GM18519 (cell line): ENCODE measurements at regions not wholly inside any gene's neighbourhood (a gene's known extent, or its start where the extent isn't known, plus 50 kb on each side); places are given as distances from the start of the nearest gene placed in this dataset.
"Not testable (repeated sequence)": the region's sequence is repeated elsewhere in the genome, so short reads cannot be mapped to it uniquely, and the experiment has no call there.

Source experiments
- ATAC-seq: cut with Tn5 transposase; IDR thresholded peaks from one replicate; pipeline ENCODE4 v1.9.1; 2021; ENCODE audit warnings: mild to moderate bottlenecking, moderate library complexity; ENCODE audit not compliant: unreplicated experiment, low FRiP score

DNA sequence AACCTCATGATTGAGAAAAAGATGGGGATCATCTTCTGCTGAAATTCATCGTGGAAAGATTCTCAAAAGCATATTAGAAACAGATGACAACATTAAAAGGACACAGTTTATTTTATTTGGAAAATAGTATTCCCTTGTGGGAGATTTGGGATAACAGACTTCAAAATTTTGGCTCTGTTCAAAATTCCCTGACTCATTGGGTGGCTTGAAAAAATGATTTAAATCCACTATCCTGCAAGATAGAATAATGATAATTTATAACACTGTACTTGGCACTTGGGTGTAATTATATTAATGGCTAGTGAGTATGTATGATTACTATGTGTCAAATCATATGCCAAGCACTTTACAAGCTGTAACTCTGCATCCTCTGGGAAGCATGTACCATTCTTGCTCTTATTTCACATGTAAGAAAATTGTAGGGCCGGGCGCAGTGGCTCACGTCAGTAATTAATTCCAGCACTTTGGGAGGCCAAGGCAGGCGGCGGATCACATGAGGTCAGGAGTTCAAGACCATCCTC, 128.8 kb downstream of the LMNTD1 start:
- ATAC-seq: no peak

DNA sequence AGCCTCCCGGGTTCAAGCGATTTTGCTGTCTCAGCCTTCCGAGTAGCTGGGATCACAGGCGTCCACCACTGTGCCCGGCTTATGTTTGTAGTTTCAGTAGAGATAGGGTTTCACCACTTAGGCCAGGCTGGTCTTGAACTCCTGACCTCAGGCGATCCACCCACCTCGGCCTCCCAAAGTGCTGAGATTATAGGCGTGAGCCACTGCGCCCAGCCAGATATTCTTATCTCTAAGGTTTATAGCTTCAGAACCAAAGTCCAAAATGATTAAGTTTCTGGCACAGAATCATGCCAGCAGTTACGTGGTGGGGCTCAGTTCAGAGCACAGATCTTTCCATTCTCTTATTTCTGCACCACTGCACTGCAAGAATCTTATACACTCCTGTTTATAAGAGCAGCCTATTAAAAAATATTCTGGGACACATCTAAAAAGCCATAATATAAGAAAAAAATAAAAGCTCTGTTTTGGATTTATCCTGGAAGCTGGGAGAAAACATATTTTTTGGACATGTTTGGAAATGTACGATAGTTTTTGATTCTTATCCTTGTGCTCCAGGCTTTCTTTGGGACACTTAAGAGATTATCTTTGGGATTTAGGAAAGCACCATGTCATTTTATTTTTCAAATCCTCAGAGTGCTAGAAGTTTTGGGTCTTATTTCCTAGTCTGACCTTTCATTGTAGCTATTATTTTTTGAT, 129.6 kb downstream of the LMNTD1 start:
- no peak for ATAC-seq

DNA sequence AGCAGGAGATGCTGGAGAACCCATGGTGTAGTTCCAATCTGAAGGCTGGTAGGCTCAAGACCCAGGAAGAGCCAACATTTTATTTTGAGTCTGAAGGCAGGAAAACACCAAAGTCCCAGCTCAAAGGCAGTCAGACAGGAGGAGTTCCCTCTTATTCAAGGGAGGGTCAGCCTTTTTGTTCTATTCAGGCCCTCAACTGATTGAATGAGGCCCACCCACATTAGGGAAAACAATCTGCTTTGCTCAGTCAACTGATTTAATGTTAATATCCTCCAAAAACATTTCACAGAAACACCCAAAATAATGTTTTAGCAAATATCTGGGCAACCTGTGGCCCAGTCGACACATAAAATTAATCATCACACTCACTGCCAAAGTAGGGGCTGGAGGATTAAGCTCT, 130.8 kb downstream of the LMNTD1 start:
- no peak for ATAC-seq

DNA sequence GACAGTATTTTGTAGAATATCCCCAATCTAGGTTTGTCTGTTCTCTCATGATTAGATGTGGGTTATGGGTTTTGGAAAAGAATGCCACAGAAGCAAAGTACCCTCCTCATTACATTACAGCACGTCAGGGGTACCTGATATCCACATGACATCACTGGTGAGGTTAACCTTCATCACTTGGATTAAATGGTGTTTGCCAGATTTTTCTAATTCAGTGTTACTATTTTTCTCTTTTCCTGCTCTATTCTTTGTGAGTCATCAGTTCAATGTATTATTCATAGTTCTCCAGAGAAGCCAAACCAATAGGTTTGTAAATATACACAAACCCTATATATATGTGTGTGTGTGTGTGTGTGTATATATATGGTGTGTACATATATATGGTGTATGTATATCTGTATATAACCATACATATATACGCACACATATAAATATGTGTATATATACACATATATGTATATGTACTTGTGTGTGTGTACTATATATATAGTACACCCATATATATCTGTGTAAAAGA, 131.4 kb downstream of the LMNTD1 start:
- ATAC-seq: no peak

GRCh38 chr12:25420116-25420515, 133.0 kb downstream of the LMNTD1 start:
- ATAC-seq: no peak

GRCh38 chr12:25419595-25419994, 133.5 kb downstream of the LMNTD1 start:
- ATAC-seq: no peak

GRCh38 chr12:25417071-25417470, 136.0 kb downstream of the LMNTD1 start:
- no peak for ATAC-seq

DNA sequence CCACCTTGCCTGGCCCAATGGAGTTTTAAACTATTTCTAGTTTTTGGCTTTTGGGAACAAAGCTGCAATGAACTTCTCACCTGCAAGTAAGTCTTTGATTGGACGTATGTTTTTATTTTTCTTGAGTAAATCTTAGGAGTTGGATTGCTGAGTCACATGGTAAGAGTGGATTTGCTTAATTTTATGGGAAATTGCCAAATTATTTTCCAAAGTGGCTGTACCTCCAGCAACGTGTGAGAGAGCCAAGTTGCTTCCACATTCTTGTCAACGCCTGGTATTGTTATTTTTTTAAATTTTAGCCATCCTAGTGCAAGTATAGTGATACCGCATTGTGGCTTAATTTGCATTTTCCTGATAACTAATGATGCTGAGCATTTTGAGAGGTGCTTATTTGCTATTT, 136.6 kb downstream of the LMNTD1 start:
- ATAC-seq: no peak

GRCh38 chr12:25415004-25415403, 138.1 kb downstream of the LMNTD1 start:
- no peak for ATAC-seq

DNA sequence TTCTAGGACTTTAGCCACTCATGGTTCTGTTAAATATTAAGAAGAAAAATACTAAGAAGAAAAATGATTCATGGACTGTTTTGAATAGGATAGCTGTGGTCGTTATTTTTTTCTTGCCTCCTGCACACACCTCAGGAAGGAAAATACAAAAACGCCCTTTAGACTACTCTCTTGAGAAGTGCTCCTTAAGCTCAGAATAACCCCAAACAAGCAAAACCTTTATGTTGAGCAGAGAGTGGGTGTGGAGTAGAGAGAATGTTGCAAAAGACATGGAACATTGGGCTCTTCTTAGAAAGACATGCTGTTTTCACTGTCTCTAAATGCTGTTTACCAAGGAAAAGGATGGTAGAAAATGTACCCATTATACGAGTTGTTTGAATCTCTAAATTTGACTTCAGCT, 140.3 kb downstream of the LMNTD1 start:
- no peak for ATAC-seq

DNA sequence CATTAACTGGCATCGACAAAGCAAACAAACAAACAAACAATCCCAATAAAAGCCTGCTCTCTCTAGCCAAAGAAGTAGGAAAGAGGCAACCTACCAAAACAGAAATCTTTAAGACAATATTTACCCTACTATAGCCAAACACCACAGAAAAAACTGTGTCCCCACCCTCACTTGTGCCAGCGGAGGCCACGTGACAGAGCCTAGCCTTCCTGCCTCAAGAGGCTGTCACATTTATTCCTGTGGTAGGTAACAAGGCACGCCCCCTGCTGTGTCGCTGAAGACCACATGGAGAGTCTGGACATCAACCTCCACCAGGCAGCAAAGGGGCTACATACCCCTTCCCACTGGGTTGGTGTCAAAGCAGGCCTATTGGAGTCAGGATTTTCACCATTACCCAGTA, 148.1 kb downstream of the LMNTD1 start:
- no peak for ATAC-seq

DNA sequence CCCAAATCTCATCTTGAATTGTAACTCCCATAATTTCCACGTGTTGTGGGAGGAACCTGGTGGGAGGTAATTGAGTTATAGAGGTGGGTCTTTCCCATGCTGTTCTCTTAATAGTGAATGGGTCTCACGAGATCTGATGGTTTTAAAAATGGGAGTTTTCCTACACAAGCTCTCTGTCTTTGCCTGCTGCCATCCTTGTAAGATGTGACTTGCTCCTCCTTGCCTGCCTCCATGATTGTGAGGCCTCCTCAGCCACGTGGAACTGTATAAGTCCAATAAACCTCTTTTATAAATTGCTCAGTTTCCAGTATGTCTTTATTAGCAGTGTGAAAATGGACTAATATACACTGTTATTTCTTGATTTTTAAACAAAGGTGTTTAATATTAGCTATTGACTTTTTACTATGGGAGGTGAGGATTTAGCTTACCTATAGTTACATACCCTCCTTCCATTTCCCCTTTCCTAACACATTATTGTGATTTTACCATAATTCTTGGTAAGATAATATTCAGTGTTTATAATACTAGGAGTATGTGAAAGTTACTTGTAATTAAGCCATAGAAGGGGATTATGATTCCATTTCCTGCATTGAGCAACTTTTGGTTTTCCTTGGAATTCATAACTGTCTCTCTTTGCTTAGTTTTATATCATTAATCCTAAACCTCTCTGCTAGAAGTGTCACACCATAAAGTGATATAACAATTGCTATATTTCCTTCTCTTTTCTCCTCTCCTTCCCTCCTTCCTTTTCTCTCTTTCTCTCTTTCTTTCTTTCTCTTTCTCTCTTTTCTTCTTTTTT, 151.0 kb upstream of the KRAS start:
- ATAC-seq: no peak

DNA sequence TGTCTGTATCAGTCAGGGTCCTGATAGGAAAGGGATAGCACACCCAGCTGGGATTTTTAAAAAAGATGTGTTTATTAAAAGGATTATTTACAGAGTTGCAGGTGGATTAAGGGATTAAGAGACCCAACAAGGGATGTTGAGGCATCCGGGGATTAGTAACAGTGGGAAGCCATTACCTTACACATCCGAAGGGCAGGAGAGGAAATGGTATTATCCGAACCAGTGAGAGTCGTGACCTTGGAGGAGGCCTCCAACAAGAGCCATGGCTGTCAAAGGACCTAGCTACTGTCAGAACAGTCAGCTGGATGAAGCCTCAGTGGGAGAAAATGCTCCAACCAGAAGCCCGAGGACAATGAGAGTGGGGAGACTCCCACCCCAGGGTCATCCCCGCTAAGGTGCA, 146.3 kb upstream of the KRAS start:
- no peak for ATAC-seq

- no peak for ATAC-seq
These were observed 144.5 kb upstream of the KRAS start for GRCh38 chr12:25395227-25395626.

DNA sequence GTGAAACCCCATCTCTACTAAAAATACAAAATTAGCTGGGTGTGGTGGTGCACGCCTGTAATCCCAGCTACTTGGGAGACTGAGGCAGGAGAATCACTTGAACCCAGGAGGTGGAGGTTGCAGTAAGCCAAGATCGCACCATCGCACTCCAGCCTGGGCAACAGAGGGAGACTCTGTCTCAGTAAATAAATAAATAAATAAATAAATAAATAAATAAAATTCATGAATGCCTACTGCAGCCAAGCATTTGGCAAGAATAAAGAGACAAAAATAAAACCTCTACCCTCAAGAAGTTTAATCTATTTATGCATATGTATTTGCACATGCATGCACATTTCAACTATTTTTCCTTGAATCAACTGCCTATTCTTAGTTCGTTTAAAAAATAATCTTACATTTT, 144.0 kb upstream of the KRAS start:
- ATAC-seq: not testable (repeated sequence)

DNA sequence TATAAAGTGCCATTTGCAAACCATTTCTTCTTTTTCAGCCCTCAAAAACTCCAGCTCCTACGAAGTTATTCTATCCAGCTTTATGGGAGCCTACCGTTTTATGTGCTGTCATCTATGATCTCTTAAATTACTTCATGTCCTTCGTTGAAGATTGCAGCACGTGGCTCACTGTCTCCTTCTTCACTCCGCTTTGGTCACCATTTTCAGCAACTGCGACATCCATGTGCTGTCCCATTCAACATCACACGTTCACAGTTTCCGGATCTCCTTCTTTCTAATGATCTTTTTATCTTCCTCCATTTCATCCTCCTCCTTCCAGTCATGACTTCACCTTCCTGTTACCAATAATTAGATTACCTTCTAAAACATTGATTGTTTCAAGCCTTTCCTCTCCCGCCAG, 143.3 kb upstream of the KRAS start:
- no peak for ATAC-seq

DNA sequence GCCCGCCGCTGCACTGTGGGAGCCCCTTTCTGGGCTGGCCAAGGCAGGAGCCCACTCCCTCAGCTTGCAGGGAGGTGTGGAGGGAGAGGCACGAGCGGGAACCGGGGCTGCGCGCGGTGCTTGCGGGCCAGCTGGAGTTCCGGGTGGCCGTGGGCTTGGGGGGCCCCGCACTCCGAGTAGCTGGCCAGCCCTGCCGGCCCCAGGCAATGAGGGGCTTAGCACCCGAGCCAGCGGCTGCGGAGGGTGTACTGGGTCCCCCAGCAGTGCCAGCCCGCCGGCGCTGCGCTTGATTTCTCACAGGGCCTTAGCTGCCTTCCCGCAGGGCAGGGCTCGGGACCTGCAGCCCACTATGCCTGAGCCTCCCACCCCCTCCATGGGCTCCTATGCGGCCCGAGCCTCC, 140.6 kb upstream of the KRAS start:
- ATAC-seq: not testable (repeated sequence)

DNA sequence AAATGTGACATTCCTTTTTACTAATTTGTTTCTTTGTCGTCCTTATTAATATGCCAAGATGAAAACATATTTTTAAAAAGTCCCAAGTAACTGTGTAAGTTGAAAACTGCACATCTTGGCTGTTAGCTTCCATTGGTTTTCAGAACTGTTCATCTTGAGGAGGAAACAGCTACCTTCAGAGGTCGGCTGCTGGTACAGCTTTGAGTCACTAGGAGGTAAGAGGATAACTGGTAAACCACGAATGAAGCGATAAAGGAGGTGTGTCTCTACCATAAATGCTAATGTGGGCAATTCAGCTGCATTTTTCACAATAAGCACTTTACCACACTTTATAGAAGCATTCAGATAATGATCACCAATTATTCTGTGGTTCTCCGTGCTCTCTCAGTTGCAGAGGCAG, 137.5 kb upstream of the KRAS start:
- ATAC-seq: no peak

DNA sequence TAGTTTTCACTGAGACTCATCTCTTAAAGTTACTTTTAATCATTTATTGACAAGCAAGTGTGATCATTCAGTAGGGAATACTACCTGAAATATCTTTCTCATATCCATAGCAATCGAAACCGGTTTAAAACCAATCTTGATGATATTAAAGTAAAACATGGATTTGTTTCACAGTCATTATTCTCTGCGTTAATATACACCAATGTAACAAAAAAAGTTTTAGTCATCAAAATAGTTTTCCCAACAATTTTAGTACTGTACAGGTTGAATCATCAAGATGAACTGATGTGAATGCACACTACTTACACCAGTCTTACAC, 137.0 kb upstream of the KRAS start:
- no peak for ATAC-seq

DNA sequence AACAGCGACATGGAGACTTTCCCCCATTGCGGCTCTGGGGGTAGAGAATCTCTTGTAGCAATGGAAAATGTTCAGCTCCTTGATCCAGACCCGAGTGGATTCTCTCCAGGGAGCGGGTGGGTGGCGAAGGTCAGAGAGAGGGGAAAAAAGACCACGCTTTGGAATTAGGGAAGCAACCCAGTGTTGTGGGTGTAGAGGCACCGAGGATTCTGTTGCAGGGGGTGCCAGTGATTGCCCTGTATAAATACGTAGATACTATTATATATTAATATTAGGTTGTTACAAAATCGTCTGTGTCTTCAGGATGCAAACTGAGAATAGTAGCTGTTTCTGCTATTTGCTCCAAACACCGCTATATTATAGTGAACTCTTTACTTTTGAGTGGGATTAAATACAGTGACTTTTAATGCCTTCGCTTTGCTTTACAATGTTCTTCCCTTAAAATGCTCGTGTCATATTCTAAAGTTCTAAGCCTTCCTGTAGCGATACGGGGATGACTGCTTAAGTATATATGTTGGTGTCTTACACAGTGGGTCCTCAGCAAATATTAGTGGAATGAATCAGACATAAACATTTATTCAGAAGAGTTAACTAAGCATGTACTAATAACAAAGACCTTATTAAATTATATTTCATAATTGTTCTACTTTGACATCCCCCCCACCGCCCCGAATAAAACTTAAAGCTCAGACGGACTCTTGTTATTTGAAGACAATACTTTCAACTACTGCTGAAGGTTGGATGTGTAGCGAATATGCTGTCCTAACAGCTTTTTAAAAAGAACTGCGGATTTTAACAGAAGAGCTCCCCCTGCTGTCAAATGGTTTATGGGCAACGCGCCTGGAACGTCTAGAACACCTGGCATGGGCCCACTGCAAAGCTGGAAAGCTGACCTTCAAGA, 136.4 kb upstream of the KRAS start:
- no peak for ATAC-seq

- no peak for ATAC-seq
These were observed 134.1 kb upstream of the KRAS start for GRCh38 chr12:25384893-25385248.
